Panc1 (cell line): ENCODE measurements at regions not wholly inside any gene's neighbourhood (a gene's known extent, or its start where the extent isn't known, plus 50 kb on each side); places are given as distances from the start of the nearest gene placed in this dataset.

ENCODE experiments used
- ATAC-seq: fragments of 200-7000 bp; cut with Tn5 transposase; 2 replicates; pipeline ENCODE4 v1.9.1; 2020; ENCODE audit warnings: mild to moderate bottlenecking, moderate library complexity
- BruUV-seq: library from RNA; stranded (reverse); fragments of 400-500 nt; replicated peaks from 2 replicates; lab custom pipeline; 2021; lab: Mats Ljungman, UMichigan
- CTCF ChIA-PET: fragments of 300-600 bp; sonication (Branson Sonifier 250); formaldehyde crosslinking; loops from one replicate; lab custom pipeline; 2022; ENCODE audit warnings: antibody characterized with exemption; lab: Charles Lee
- POLR2A ChIA-PET: fragments of 300-600 bp; sonication (Branson Sonifier 250); formaldehyde crosslinking; loops from one replicate; lab custom pipeline; 2022; ENCODE audit warnings: antibody characterized with exemption; lab: Charles Lee
- DNase-seq: peaks from one replicate; pipeline ENCODE4 v3.0.0-alpha.2; 2010; ENCODE audit warnings: low read depth, low spot score
- H3K27ac ChIP-seq: 2 replicates; pipeline ENCODE4 v1.5.1; 2011; ENCODE audit warnings: mild to moderate bottlenecking, low read length, inconsistent platforms
- H3K27me3 ChIP-seq: fragments of 200-500 bp; sonication (Bioruptor generic); 2 replicates; pipeline ENCODE4 v1.6.0; 2014; ENCODE audit warnings: low read length, inconsistent platforms; ENCODE audit not compliant: control insufficient read depth, insufficient read depth
- H3K36me3 ChIP-seq: fragments of 200-500 bp; sonication (Bioruptor generic); 2 replicates; pipeline ENCODE4 v1.5.1; 2014; ENCODE audit warnings: inconsistent platforms, mild to moderate bottlenecking, low read length, moderate library complexity; ENCODE audit not compliant: control insufficient read depth, insufficient read depth
- H3K4me1 ChIP-seq: 2 replicates; pipeline ENCODE4 v1.5.1; 2011; ENCODE audit warnings: inconsistent platforms, mild to moderate bottlenecking, low read length, moderate library complexity; ENCODE audit not compliant: control insufficient read depth, insufficient read depth
- H3K4me3 ChIP-seq, 2 experiments: 2 replicates each; pipeline ENCODE4 v1.5.1; 2011 to 2012; ENCODE audit warnings: low read depth in 2 of 2, low read length in 2 of 2, mild to moderate bottlenecking in 2 of 2, inconsistent platforms in 1 of 2, moderate library complexity in 1 of 2
- H3K9me3 ChIP-seq: fragments of 200-500 bp; sonication (Bioruptor generic); 2 replicates; pipeline ENCODE4 v1.5.1; 2014; ENCODE audit warnings: low read depth, mild to moderate bottlenecking, inconsistent platforms, low read length, moderate library complexity; ENCODE audit not compliant: control insufficient read depth, insufficient read depth
- CTCF ChIP-seq: fragments of 450-650 bp; IDR thresholded peaks from 2 replicates; pipeline ENCODE4 v1.5.1; 2017; ENCODE audit warnings: mild to moderate bottlenecking
- POLR2AphosphoS5 ChIP-seq: IDR thresholded peaks from 2 replicates; pipeline ENCODE4 v1.6.1; 2012; ENCODE audit warnings: mild to moderate bottlenecking, low read depth, low read length, moderate library complexity
- REST ChIP-seq, 2 experiments: IDR thresholded peaks; 2 replicates each; pipeline ENCODE4 v1.6.1; 2011 to 2012; ENCODE audit warnings: low read depth in 2 of 2, control low read depth in 1 of 2, low read length in 1 of 2, mild to moderate bottlenecking in 1 of 2, moderate library complexity in 1 of 2; ENCODE audit not compliant: insufficient read depth in 1 of 2
- SIN3A ChIP-seq: IDR thresholded peaks from 2 replicates; pipeline ENCODE4 v1.6.1; 2012; ENCODE audit warnings: low read depth, mild to moderate bottlenecking, low read length, moderate library complexity, borderline replicate concordance; ENCODE audit not compliant: insufficient read depth
- TCF7L2 ChIP-seq: IDR thresholded peaks from 2 replicates; pipeline ENCODE4 v1.6.1; 2011; ENCODE audit warnings: mild to moderate bottlenecking, low read depth, low read length, inconsistent platforms
- in situ Hi-C: cut with HindIII; loops from 2 replicates; pipeline ENCODE4 v1.10.0; 2016; ENCODE audit warnings: low sequenced_read_pairs, low pct_unique_long_range_greater_than_20kb
- intact Hi-C: fragments of 100-400 bp; cut with micrococcal nuclease; formaldehyde crosslinking; loops from one replicate; pipeline ENCODE4 v1.10.0; 2022; ENCODE audit not compliant: unreplicated experiment

- intact Hi-C loops = no loop called here
- no peak overlapping the region for H3K27ac ChIP-seq
- H3K4me3 ChIP-seq = no peak overlapping the region
- no peaks in the 10 kb centered on the region for H3K27me3 ChIP-seq
- no peaks in the 10 kb centered on the region for H3K9me3 ChIP-seq
- in situ Hi-C loops = no loop called here
- DNase-seq = no peak
- TF ChIP-seq CTCF = no peak
- TF ChIP-seq SIN3A = no peak
- TF ChIP-seq POLR2AphosphoS5 = no peak
- no peak for TF ChIP-seq TCF7L2
- no peak for TF ChIP-seq REST (IDR thresholded peaks at IDR 0.05; ENCODE audit: insufficient read depth in 1 of 2, low read depth in 2 of 2, low read length in 1 of 2)
- ATAC-seq = no peak
- H3K4me1 ChIP-seq = no peaks in the 10 kb centered on the region
- no peaks in the 10 kb centered on the region for H3K36me3 ChIP-seq
- BruUV-seq = no TSS peak
- ChIA-PET POLR2A (no interaction called here), CTCF (no interaction called here)
Measured at GRCh38 chr13:106635616-106636015, 67.7 kb upstream of the ARGLU1 start.

GRCh38 chr13:106633321-106633720 lies 65.4 kb upstream of the ARGLU1 start:
- in situ Hi-C loops = no loop called here
- no peak overlapping the region for H3K4me3 ChIP-seq
- DNase-seq = no peak
- POLR2A ChIA-PET = no interaction called here
- TF ChIP-seq REST (IDR thresholded peaks at IDR 0.05; ENCODE audit: insufficient read depth in 1 of 2, low read depth in 2 of 2, low read length in 1 of 2) = no peak
- TF ChIP-seq TCF7L2 = no peak
- no peak for TF ChIP-seq CTCF
- TF ChIP-seq POLR2AphosphoS5 = no peak
- TF ChIP-seq SIN3A = no peak
- ATAC-seq = no peak
- no TSS peak for BruUV-seq
- no peaks in the 10 kb centered on the region for H3K4me1 ChIP-seq
- H3K27ac ChIP-seq = no peak overlapping the region
- intact Hi-C loops = no loop called here
- H3K9me3 ChIP-seq = no peaks in the 10 kb centered on the region
- CTCF ChIA-PET = no interaction called here
- no peaks in the 10 kb centered on the region for H3K27me3 ChIP-seq
- H3K36me3 ChIP-seq = no peaks in the 10 kb centered on the region
